Gastroesophageal sphincter (tissue), 3 donors: ENCODE measurements at regions not wholly inside any gene's neighbourhood (a gene's known extent, or its start where the extent isn't known, plus 50 kb on each side); places are given as distances from the start of the nearest gene placed in this dataset.

Source experiments
- CTCF ChIP-seq, 4 experiments: fragments of 200-600 bp in 2 of 4; fragments of 450-650 bp in 2 of 4; sonication (generic) in 1 of 4; IDR thresholded peaks; one replicate each; pipeline ENCODE4 v1.5.1; 2017 to 2019; ENCODE audit warnings: antibody characterized with exemption in 4 of 4, mild to moderate bottlenecking in 2 of 4, moderate library complexity in 2 of 4
- EP300 ChIP-seq: sonication (generic); formaldehyde crosslinking; IDR thresholded peaks from one replicate; pipeline ENCODE4 v1.6.1; 2017; ENCODE audit warnings: antibody characterized with exemption, mild to moderate bottlenecking
- POLR2AphosphoS5 ChIP-seq: sonication (generic); formaldehyde crosslinking; IDR thresholded peaks from one replicate; pipeline ENCODE4 v1.6.1; 2017; ENCODE audit warnings: antibody characterized with exemption

DNA sequence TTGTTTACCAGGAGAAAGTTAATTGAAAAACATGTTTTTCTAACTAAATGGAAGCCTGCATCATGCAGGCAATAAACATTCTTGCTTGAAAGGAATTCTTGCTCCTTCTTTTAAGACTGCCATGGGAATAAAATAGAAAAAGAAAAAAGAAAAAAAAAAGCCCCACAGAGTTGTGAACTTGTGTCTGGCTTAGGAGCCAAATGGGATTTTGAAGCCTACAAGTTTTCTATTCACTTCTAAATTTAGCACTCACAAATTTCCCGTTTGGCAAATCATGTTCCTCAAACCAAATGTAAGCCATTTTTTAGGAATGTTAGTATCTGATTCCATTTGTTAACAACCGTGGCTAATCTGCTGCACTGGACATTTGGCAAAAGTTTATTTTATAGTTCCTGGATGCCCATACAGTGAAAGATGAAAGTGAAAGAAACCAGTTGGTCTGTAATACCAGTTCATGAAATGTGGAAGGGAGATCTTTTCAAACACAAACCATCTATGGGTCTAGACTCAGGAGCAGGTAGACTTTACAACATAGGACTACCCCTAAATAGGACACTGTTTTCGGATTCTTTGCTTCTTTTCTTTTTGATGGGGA is 133.8 kb upstream of the GMNC start:
- no peak for TF ChIP-seq POLR2AphosphoS5
- TF ChIP-seq CTCF (IDR thresholded peaks at IDR 0.05) = no peak
- no peak for TF ChIP-seq EP300
